Fibroblast of gingiva (primary cell): ENCODE measurements at regions not wholly inside any gene's neighbourhood (a gene's known extent, or its start where the extent isn't known, plus 50 kb on each side); places are given as distances from the start of the nearest gene placed in this dataset.

Experiments used
- DNase-seq: peaks from one replicate; pipeline ENCODE4 v3.0.0-alpha.2; 2011; ENCODE audit warnings: low read depth

DNA sequence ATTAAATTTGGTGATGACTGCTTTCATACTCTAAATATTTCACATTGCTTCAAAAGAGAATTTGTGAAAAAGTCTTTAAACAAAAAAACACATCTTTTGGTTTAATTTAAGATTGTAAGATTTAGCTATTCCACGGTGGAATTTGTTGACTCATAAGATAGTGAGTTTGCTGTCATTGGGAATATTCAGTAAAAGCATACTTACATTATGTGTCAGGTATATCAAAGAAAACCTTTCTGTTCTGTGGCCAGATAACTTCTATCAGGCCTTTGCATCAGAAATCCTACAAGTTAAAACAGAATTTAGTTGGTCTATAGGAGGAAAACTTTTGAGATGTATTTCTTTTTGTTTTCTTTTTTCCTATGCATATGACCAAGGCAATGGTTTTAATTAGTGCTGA lies 148.8 kb upstream of the E2F7 start:
- peak; percentile 2 for DNase-seq

DNA sequence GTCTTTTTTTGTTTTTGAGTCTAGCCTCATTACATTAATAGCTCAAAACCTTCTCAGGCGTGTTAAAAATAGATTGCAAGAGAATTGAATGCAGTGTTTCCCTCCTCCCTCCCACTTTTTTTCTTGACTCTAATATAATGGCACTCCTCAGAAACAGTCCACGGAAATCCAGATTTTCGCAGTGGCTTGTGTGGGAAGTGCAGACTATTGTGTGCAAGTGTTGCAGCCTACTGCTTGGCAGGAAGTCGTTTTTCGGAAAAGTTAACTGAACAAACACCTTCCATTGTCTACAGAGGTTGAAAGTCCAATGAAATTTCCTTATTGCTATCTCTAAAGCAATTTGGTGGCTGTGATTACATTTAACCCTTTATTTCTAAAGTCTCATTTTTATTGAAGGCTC lies 147.9 kb upstream of the E2F7 start:
- no peak for DNase-seq

DNA sequence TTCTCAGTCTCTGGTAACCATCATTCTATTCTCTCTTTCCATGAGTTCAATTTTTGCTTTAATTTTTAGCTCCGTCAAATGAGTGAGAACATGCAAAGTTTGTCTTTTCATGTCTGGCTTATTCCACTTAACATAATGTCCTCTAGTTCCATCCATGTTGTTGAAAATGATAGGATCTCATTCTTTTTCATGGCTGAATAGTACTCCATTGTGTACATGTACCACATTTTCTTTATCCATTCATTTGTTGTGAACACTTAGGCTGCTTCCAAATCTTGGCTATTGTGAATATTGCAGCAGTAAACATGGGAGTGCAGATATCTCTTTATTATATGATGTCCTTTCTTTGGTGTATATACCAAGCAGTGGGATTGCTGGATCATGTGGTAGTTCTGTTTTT lies 145.4 kb upstream of the E2F7 start:
- DNase-seq, result no peak

DNA sequence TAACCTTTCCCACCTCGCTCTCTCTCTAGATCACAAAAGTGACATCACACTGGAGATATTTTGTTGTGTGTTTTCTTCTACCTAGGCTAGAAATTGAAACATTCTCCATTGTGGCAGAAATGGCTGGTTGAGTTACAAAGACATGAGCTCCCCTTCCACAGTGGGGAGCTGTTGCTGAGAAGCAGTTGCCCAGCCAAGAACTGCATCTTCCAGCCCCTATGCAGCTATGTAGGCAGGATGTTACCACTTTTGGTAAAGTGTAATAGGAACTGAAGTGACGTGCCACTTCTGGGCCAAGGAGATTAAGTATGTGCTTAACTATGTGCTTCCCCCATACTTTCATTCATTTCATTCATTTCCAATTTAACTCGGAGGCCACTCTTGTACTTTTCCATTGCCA lies 138.7 kb upstream of the E2F7 start:
- DNase-seq, result no peak

DNA sequence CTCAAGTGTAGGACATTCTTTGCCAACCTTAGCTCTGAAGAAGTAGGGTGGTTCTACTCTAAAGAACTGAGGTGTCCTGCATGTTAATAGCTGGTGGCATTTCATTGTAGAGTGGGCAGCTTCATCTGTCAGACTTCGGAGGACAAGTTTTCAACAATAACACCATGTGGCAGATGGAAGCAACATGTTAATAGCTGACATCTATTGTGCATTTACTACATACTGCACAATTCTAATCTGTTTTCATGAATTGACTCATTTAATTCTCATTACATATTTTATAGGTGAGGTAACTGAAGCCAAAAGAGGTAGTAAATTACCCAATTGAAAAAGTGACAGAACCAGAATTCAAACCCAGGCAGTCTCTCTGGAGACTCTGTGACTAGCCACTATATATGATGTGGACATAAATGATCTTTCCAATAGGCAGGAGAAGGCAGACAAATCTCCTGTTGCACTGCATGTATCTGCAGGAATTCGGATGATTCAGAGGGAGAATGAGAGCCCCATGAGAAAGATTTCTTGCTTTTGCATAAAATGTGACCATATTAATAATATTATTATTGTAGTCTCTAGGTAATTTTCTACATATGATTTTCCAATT lies 137.2 kb upstream of the E2F7 start:
- no peak for DNase-seq

DNA sequence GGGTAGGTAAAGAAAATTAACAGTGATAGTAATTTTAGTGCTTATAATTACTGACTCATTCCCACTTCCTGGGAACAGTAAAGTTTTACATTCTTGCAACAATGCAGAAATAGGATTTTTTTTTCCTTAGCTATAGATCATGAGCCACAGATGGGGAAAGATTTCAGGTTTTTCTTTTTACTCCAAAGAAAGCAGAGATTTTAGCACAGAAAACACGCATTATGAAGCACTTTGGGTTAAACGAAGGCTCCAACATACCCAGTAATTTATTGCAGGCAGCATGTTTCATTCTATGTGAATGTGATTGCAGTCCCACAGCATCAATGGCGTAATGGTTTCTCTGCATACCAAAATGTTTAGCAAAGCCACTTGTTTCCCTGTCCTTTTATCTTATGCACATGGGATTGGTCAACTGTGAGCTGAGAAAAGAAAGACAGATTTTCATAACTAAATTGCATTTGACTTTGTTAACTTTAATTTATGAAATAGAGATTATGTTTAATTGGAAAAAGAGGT lies 124.6 kb upstream of the E2F7 start:
- DNase-seq, result peak; percentile 92

DNA sequence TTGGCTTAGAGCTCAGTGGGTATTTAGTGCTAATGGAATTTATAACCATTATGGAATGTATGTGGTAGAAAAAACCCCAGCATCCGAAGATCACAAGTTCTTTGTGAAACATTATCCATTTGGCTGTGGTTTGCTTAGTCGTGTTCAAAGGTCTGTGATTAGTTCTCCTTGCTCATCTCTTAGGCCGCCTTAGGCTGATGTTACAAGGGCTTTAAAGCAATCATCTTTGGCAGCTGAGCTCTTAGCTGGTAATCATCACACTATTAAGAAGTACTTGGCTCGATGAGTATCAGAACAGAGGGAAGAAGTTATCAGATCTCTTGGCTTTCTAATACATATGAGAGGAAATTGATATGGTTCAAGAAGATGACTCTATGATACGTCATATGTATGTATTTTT lies 124.1 kb upstream of the E2F7 start:
- DNase-seq, result peak; percentile 85

DNA sequence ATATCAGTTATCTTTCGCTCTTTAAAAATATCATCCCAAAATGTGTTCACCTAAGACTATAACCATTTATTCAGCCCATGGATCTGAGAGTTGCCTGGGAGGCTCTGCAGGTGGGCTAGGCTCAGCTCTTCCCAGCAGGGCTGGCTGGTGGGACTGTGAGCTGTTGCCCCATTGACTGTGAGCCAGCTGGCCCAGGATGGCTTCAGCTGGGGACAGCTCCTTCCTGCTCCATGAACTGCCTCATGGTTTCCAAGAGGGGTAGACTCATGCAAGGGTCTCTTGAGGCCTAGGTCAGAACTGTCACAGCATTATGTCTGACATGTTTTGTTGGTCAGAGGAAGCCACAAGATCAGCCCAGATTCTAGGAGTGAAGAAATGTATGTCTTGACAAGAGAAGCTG lies 114.1 kb upstream of the E2F7 start:
- DNase-seq, result no peak

DNA sequence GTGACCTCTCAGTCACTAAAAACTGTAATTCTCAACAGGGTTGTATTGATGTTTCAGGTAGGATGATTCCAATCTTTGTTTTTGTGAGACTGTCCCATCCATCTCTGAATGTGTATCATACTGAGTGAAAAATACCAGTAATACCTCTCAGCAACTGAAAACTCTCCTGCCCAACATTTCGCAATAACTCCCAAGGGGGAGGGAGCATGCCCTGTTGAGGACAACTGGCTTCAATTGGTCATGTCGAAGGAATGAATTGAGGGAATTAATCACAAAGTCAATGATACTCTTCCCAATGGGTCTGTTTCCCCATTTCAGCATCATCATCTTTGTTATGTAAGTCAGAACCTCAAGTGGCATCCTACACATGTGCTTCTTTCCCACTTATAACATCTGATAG lies 102.4 kb upstream of the E2F7 start:
- DNase-seq, result peak; percentile 25

DNA sequence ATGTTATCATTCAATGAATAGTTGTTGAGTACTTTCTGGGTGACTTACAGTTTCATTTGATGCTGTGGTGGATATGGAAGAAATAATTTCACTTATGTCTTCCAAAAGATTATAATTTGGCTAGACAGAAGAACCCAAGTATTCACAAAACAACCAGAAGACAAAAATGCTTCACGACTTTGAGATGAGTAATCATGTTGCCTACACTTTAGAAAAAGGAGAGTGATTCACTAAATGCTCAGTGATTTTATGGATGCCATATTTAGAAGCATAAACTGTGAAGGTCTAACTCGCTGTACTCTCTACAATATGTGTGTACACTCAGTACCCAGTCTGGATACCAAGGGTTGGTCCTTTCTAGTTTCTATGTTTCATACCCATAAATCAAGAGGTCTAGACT lies 101.3 kb upstream of the E2F7 start:
- no peak for DNase-seq

DNA sequence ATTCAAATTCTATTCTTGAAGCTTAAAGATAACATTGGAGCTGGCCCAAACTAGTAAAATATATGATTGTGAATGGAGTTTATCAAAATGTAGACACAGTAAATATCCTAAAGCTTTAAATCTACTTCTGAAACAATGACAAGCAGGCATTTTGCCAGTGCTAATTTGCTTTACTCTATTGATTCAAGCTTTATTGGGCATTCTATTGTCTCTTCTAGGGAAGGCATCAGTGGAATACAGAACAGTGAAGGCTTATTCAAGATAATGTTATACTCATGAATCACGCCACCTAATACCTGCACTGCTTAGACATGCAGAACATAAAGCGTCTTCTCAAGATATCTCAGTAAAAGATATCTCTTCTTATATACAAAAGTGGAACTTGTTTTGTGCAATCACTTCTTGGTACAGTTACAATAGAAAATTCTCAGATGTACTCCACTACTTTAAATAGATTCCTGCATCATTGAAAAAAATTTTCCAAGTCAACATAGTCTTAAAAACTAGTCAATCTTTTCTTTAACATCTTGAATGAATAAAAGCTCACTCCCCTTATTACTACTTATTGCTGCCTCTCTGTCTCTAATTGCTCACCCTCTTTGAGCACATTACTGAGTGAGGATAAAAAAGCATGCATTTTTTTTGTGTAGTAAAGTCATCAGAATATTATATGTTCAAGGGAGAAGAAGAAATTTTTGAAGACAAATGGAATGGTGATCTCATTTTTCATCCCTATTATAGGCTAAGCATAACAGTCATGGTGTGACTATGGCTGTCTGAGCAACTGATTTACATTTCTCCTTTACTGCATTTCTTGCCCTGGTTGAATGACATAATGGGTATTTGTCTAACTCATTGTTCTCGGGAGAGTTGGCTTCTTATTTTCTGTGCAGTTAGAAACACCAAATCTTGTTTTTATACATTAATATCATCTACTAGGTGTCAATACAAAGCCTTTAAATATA lies 98.0 kb upstream of the E2F7 start:
- no peak for DNase-seq

DNA sequence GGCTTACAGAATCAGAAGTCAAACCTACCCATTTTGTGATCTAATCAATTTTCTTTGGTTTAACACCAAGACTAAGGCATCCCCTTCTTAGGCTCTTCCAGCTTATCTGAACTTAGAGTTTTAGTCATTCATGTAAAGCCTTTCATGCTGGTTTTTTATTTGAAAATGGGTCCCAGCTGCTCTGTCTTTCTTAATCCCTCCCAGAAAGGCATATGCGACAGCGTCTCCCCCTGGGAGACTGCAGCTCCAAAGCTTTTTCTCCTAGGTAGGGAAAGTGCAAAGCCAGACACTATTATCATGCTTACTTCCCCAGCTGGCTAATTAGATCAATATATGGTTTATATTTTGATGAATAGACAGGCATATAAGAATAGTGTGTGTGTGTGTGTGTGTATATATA lies 96.6 kb upstream of the E2F7 start:
- DNase-seq, result no peak

DNA sequence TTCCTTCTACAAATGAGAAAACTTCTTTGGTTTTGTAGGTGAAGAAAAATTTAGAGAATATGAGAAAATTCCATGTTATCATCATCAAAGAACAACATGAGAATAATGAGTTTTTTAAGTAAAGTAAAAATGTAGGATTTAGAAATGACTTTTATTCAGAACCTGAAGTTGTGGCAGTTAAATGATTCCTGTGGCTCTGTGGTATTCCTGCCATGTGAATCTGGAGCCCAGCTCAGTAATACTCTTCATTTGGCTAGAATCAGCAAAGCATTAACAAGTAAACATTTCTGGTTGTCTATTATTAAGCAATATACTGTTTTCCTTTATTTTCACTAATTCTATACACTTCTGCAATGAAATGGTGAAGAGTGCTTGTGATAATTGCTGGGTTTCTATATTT lies 95.6 kb upstream of the E2F7 start:
- DNase-seq, result no peak

DNA sequence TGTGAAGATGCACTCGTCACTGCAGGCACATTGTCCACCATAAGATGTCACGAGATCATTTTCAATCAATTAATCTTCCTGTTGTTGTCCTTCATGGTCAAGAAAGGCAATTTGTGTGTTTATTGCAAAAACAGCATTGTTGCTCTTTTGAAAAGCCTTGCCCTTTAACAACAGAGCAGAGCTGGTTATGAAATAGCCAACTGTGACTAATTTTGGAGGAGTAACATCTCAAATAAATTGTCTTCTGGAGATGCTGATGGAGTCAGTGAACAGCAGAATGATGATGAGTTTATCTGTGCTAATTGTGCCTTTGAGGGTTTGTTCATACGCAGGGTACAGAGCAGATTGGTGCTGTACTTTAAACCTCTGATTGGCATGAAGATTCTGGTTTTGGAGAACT lies 88.3 kb upstream of the E2F7 start:
- DNase-seq, result peak; percentile 27

DNA sequence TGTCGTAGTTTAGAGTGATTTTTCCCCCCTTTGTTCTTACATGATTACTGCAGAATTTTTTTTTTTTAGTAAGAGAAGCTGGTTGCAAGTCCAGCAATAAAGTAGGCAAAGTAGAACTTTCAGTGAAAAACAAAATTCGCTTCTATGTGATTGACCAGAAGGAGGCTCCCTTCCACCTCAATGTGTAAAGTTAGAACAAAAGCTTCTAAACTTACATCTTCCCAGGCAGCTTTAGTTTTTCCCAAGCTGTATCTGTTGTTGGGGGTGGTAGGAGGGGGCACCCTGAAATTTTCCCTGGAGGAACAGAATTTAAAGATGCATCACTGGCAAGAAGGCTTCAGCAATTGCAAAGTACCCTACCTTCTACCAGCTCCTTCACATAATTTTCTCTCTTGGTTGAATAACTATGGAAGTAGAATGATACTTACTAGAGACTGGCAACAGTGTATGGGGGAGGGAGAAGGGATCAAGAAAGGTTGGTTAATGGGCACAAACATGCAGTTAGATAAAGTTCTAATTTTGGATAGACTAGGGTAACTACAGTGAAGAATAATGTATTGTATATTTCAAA lies 87.3 kb upstream of the E2F7 start:
- DNase-seq, result peak; percentile 49

DNA sequence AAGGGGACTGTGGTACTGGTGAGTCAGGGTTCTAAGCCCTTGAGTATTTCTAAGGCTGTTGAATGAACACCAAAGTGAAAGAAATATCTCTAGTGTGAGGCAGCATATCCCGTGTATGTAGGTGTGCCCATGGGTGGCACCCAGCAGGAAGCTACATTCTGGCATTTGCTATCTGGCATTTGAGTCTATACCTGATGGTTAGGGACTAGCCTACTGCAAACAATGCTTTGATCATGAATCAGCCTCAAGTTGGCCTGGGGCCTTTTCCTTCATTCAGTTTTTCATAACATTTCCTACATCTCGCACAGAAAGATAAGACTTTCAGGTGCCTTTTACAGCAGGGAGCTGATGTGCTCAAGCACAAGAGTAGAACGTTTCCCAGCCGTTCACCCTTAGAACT lies 85.7 kb upstream of the E2F7 start:
- no peak for DNase-seq

DNA sequence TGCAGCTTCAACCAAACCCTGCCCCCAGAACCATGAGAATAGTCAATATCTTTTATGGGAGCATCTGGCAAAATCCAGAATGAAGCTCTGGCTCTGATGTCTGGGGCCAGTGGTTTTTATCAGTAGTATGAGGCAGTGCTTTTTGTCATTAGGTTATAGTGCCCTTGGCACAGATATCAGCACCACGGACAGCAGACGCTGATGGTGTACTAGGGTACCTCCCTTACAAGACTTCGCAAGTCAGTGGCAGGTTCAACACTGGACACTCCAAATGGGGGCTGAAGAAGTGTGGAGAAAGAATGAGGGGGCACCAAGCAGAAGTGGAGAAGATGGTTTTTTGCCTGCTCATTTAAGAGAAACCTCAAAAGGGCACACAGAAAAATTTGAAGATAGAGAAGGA lies 68.2 kb upstream of the E2F7 start:
- DNase-seq, result peak; percentile 36

DNA sequence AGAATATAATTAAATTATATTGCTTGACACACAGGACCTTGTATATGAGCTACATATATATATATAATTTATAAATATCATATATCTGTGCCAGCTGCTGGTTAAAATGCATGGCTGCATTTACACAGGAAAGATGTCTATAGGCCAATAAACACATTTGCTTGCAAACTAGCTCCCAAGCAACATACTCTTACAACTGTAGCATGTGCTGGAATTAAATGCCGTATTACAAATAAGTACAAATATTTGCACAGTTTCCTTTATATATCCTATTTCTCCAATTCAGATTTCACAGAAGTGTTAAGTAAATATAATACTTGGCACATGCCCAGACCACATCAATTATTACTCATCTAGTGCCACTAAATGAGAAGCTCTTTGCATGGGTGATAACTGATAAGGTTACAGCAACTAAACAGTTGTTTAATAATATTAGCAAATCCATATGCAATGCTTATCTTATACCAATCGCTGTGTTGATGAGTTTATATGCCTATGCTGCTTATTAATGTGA lies 66.7 kb upstream of the E2F7 start:
- DNase-seq, result no peak

DNA sequence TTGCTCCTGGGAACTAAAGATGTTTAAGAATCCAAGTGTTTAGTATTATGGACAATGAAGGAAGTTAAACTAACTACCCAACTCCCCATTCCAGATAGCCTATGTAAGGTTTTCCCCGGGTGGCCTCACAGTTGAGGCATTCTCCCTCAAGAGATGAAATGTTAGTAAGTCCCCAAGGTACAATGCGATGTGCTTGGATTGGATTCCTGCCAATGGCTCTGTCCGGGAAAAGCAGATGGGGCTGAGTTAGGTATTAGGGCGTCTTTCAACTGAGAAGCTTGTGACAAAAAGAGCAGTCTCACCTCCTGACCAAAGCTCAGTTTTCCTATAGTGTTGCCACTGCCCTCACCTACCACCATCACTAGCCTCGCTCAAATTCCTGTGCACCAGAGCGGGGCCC lies 64.8 kb upstream of the E2F7 start:
- no peak for DNase-seq

DNA sequence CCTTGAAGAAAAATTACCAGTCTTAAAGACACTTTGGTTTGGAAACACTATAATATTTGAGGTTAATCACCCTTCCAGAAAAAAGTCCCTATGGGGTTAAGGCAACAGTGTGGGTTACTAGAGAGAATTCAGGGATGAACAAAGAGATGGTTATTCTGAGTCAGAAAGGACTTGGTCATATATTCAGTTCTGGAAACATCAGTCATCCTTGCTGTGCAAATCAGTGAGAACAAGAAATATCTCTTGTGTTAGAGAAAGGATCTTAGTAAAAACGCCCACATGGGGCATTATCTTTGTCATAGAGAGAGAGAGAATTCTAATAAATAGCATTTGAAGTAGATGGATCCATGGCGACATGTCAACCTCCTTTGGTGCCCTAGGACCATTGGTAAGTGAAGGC lies 59.4 kb upstream of the E2F7 start:
- peak; percentile 65 for DNase-seq

DNA sequence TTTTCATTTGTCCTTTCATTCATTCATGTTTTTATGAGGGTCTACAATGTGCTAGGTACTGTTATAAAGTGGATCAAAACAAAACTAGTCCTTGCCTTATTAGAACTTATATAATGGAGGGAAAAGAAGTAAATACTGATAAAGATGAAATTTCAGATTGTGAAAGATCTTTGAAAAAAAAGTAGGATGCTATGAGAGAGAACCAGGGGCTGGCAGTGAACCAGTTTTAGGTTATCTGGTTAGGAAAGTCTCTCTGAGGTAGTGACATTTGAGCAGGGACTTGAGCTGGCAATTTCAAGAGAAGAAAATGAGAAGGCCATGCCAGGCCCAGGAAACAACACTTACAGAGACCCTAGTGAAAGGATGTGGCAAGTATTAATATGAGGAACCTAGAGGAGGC lies 57.3 kb upstream of the E2F7 start:
- peak; percentile 44 for DNase-seq

DNA sequence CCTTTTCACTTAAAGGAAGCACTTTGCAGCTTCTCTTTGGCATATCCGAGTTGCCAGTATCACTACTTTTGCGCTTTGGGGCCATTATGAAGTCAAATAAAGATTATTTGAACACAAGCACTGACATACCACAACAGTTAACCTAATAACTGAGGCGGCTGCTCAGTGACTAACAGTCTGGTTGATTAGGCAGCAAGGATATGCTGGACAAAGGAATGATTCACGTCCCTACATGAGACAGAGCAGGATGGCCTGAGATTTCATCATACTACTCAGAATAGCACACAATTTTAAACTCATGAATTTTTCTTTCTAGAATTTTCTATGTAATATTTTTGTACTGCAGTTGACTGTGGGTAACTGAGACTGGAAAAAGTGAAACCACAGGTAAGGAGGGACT lies 56.9 kb upstream of the E2F7 start:
- peak; percentile 85 for DNase-seq
